GM18520 (cell line): ENCODE measurements at regions not wholly inside any gene's neighbourhood (a gene's known extent, or its start where the extent isn't known, plus 50 kb on each side); places are given as distances from the start of the nearest gene placed in this dataset.

Experiments used
- ATAC-seq: cut with Tn5 transposase; IDR thresholded peaks from one replicate; pipeline ENCODE4 v1.9.1; 2021; ENCODE audit not compliant: unreplicated experiment

- no peak for ATAC-seq
Observed at GRCh38 chr1:163875200-163875926, 553.6 kb downstream of the NUF2 start.

- no peak for ATAC-seq
Observed at GRCh38 chr1:163875927-163876320, 554.2 kb downstream of the NUF2 start.

GRCh38 chr1:163876546-163876945 is 554.8 kb downstream of the NUF2 start:
- no peak for ATAC-seq

GRCh38 chr1:163877016-163877415 is 555.3 kb downstream of the NUF2 start:
- no peak for ATAC-seq

- no peak for ATAC-seq
Observed at GRCh38 chr1:163885510-163885909, 563.8 kb downstream of the NUF2 start.

- ATAC-seq = no peak
Observed at GRCh38 chr1:163896001-163896400, 574.2 kb downstream of the NUF2 start.

- no peak for ATAC-seq
Observed at GRCh38 chr1:163897412-163898155, 575.8 kb downstream of the NUF2 start.

GRCh38 chr1:163906283-163906682 is 584.5 kb downstream of the NUF2 start:
- no peak for ATAC-seq

GRCh38 chr1:163912170-163912884 is 590.6 kb downstream of the NUF2 start:
- no peak for ATAC-seq

GRCh38 chr1:163914785-163915413 is 593.1 kb downstream of the NUF2 start:
- ATAC-seq = peak; percentile 60

- ATAC-seq = peak; percentile 69
Observed at GRCh38 chr1:163922743-163923201, 601.0 kb downstream of the NUF2 start.

GRCh38 chr1:163924041-163924440 is 602.3 kb downstream of the NUF2 start:
- ATAC-seq = no peak

GRCh38 chr1:163927493-163927892 is 605.7 kb downstream of the NUF2 start:
- no peak for ATAC-seq

- no peak for ATAC-seq
Observed at GRCh38 chr1:163928069-163928468, 606.3 kb downstream of the NUF2 start.

GRCh38 chr1:163928651-163929050 is 606.9 kb downstream of the NUF2 start:
- no peak for ATAC-seq

- no peak for ATAC-seq
Observed at GRCh38 chr1:163932901-163933300, 611.1 kb downstream of the NUF2 start.

GRCh38 chr1:163933437-163933836 is 611.7 kb downstream of the NUF2 start:
- no peak for ATAC-seq

- no peak for ATAC-seq
Observed at GRCh38 chr1:163935738-163936374, 614.1 kb downstream of the NUF2 start.

- no peak for ATAC-seq
Observed at GRCh38 chr1:163959622-163960021, 599.4 kb upstream of the PBX1 start.

GRCh38 chr1:163970151-163970550 is 588.8 kb upstream of the PBX1 start:
- ATAC-seq = no peak

GRCh38 chr1:163970699-163971098 is 588.3 kb upstream of the PBX1 start:
- no peak for ATAC-seq
